G401 (cell line): ENCODE measurements at regions not wholly inside any gene's neighbourhood (a gene's known extent, or its start where the extent isn't known, plus 50 kb on each side); places are given as distances from the start of the nearest gene placed in this dataset.
"Not testable (repeated sequence)": the region's sequence is repeated elsewhere in the genome, so short reads cannot be mapped to it uniquely, and the experiment has no call there.

Source experiments
- DNase-seq: peaks from one replicate; pipeline ENCODE4 v3.0.0-alpha.2; 2015; ENCODE audit warnings: low spot score
- in situ Hi-C: cut with HindIII; loops from 2 replicates; pipeline ENCODE4 v1.10.0; 2016; ENCODE audit warnings: low sequenced_read_pairs, mixed read lengths

GRCh38 chr5:83817591-83817990 is 96.9 kb upstream of the HAPLN1 start:
- in situ Hi-C loops, result no loop called here
- DNase-seq, result no peak

DNA sequence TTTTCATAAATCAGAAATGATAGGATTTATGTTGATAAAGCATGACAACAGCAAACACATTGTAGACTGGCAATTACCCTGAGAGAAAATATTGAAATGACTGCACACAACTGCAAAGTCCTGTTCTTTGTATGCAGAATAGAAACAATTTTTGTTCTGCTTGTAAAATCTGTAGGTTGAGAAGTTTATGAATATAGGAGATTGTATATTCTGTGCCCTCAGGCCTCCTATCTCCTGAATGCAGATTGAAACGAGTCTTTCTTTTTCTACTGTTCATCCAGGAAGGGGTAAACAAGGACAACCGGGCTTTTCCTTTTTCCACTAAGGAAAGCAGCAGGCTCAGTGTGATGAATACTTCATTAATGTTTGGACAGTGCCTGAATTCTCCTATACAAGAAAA is 95.0 kb upstream of the HAPLN1 start:
- in situ Hi-C loops, result no loop called here

GRCh38 chr5:83810511-83810910 is 89.9 kb upstream of the HAPLN1 start:
- in situ Hi-C loops, result no loop called here
- no peak for DNase-seq

More for the DNA sequence above, 95.0 kb upstream of the HAPLN1 start:
- DNase-seq, result no peak

DNA sequence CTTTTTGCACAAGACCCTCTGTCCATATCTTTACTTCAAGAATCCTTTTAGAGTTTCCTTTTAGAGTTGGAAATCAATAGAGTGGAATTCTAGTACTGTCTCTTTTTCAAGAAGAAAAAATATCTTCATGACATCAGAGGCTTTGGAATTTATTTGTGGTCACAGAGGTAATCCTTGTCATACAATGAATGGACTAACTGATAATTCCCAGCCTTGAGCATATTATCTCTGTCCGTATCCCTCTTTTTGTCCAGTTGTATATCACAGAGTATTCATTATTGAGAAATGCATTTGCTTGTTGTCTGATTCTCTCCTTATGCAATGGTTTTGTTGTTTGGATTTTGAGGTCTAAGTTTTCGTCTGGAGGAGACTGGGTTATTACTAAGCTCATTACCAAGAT is 82.0 kb upstream of the HAPLN1 start:
- in situ Hi-C loops, result no loop called here
- no peak for DNase-seq

- in situ Hi-C loops, result no loop called here
- no peak for DNase-seq
Observed at GRCh38 chr5:83800201-83800600, 79.5 kb upstream of the HAPLN1 start.

- in situ Hi-C loops, DNase-seq: not testable (repeated sequence)
Observed at GRCh38 chr5:83799020-83799419, 78.4 kb upstream of the HAPLN1 start.

DNA sequence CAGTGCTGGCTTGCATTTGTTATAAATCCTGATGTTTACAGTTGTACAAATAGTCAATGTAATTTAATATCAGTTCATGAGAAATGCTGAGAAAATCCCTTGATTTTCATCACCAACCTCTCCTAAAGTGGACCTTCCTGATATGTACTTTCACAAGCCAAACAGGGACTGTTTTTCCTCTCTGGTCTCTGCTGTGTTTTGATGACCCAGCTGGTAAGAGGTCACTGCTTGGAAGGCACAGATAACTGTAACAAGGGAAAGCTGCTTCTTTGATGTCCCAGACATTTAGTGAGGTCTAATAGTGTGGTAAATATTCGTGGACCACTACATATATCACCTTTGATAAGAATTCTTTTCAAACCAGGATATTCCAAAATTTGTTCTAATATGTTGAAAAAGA is 68.7 kb upstream of the HAPLN1 start:
- in situ Hi-C loops, result no loop called here
- DNase-seq, result no peak

DNA sequence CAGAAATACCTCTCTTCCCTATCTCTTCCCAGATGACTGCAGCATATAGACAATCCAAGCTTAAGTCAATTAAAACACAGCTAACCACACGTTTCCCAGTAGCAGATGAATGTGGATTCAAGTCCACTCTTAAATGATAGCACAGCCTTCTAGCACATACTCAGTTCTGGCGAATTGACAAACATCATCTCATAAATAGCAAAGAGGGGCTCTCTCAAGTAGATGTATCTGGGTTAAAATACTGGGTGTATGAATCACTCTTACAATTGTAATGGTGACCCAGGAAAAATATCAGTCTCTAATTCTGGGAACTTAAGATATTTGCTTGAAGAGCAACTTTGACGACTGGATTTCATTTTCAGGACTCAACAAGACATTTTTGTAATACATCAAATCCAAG is 67.0 kb upstream of the HAPLN1 start:
- no peak for DNase-seq
- in situ Hi-C loops, result no loop called here

DNA sequence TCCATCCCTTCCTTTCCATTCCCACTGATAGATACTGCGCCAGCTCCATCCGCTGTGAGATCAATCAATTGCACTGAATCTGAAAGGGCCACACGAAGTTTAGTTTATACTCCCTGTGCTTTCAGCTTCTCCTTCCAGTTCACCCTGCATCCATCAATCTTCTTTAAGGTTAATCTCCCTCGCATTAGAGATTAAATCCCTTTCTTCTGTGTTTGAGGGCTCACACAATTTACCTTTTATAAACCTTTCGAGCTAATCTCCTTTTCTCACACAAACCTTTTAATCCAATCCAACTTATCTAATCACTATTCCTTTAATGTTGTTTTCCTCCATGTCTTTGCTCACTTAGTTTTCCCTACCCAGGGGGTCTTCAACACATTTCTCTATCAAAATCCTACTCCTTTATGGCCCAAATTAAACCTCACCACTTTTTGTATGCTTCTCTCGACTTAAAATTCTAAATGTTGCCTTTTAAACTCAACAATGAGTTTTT is 64.6 kb upstream of the HAPLN1 start:
- DNase-seq, result no peak
- in situ Hi-C loops, result no loop called here

GRCh38 chr5:83780699-83781350 is 60.2 kb upstream of the HAPLN1 start:
- no peak for DNase-seq
- in situ Hi-C loops, result no loop called here

DNA sequence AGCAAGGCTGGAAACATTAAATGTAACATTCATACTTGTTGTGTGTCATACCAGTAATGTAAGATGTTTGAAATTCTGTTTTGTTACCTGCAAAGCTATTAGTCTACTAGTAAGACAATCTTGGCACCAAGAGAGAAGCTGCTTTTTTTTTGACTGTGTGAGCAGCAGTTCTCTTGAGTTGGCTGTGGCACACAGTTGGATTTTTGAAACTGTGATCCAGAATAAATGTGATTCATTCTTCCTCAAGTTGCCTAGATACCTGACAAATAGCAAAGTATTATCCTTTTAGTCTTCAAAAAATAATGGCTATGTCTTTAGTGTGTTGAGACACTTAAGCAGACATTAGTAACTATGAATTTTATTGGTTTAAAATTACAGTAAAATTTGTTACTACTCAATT is 57.2 kb upstream of the HAPLN1 start:
- in situ Hi-C loops, result no loop called here
- DNase-seq, result no peak

DNA sequence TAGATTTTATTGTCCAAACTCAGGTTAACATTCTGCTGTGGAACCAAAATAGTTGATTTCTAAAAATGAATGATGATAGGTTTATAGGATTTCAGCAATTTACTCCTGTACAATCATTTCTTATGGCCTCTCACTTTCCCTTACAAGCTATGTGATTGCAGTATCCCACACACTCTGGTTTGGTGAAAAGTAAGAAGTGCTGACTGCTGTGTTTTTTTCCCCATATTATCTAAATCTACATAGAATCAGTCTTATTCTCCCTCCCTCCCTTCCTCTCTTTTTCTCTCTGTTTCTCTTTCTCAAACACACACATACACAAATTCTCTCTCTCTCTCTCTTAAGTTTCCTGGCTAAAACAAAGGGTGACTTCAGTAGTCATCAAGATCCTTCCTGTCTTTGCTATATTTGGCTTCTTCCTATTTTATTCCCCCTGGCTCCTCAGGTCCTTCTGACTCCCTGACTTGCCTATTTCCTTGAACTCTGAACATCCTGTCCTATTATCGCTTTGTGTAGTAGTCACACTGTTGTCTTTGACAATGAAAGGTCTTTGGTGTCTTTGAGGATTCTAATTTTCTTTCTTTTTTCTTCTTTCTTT is 55.9 kb upstream of the HAPLN1 start:
- no peak for DNase-seq
- in situ Hi-C loops, result no loop called here
